HUDEP-2 (cell line): ENCODE measurements at regions not wholly inside any gene's neighbourhood (a gene's known extent, or its start where the extent isn't known, plus 50 kb on each side); places are given as distances from the start of the nearest gene placed in this dataset.

ENCODE experiments used
- DNase-seq, 76 experiments: peaks; one replicate each; lab custom pipeline; 2025; ENCODE audit not compliant: unreplicated experiment in 76 of 76; lab: John Stamatoyannopoulos, UW

GRCh38 chr6:139940741-139941729 lies 566.6 kb upstream of the CITED2 start:
- DNase-seq, result peak in 5 of 76 experiments; percentile 18 to 44 (median 24)

- DNase-seq, result no peak
These were observed 564.9 kb upstream of the CITED2 start for GRCh38 chr6:139939189-139939979.

- DNase-seq, result no peak
These were observed 558.2 kb upstream of the CITED2 start for GRCh38 chr6:139932671-139933070.

GRCh38 chr6:139931747-139932146 lies 557.3 kb upstream of the CITED2 start:
- DNase-seq, result no peak

GRCh38 chr6:139927742-139928305 lies 553.4 kb upstream of the CITED2 start:
- DNase-seq, result no peak

- DNase-seq, result peak in 9 of 76 experiments; percentile 3 to 36 (median 12)
These were observed 552.8 kb upstream of the CITED2 start for GRCh38 chr6:139927236-139927635.

GRCh38 chr6:139926711-139927110 lies 552.3 kb upstream of the CITED2 start:
- DNase-seq, result no peak

- DNase-seq, result no peak
These were observed 551.6 kb upstream of the CITED2 start for GRCh38 chr6:139925894-139926641.

- DNase-seq, result no peak
These were observed 549.6 kb upstream of the CITED2 start for GRCh38 chr6:139923964-139924475.

- DNase-seq, result no peak
These were observed 547.8 kb upstream of the CITED2 start for GRCh38 chr6:139922236-139922635.

GRCh38 chr6:139920776-139921100 lies 546.3 kb upstream of the CITED2 start:
- no peak for DNase-seq

- no peak for DNase-seq
These were observed 545.8 kb upstream of the CITED2 start for GRCh38 chr6:139920027-139920775.

- DNase-seq, result no peak
These were observed 544.9 kb upstream of the CITED2 start for GRCh38 chr6:139919107-139920026.

- DNase-seq, result no peak
These were observed 543.6 kb upstream of the CITED2 start for GRCh38 chr6:139917951-139918630.

GRCh38 chr6:139914910-139915309 lies 540.5 kb upstream of the CITED2 start:
- DNase-seq, result no peak

- no peak for DNase-seq
These were observed 538.4 kb upstream of the CITED2 start for GRCh38 chr6:139912735-139913400.

- no peak for DNase-seq
These were observed 535.5 kb upstream of the CITED2 start for GRCh38 chr6:139909992-139910391.
